ENCODE measurements at regions not wholly inside any gene's neighbourhood (a gene's known extent, or its start where the extent isn't known, plus 50 kb on each side); places are given as distances from the start of the nearest gene placed in this dataset.

DNA sequence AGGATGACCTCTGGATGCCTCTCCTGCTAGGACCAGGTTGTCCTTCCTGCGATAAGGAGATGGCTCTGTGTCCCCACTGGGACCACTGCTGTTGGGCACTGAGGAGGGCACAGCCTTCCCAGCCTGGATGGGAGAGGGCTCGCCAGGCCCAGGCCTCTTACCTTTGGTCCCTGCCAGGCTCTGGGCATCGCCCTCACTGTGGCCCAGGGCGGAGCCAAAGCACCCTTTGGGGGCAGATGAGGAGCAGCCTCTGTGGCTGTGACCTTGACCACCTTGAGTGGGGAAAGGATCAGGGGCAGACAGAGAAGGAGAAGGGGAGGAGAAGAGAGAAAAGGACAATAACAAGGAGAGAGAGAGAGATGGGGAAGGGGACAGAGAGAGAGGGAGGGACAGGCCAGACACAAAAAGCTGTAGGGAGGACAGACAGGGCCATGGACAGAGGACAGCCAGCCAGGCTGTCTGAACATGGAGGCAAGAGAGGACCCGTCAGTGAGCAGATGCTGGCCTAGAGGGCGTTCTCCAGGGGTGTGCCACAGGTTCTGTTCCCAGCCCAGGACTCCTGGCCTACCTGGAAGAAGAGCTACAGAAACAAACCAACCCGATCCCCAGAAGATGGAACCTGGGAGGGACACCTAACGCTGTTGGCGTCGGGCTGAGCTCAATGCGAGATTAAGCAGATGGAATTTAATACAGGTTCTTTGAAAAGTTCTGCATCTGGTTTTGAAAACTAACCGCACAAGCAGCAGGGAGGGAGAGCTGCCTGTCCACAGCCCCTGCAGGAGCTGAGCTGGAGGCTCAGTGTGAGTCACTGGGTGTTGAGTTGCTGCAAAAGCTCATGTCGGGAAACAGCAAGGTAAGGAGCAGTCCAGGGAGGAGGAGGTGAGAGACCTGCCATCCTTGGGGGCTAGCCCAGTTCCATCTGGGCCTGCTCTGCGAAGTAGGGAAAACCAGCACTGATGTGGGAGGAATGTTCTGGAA lies 262.1 kb downstream of the PTPRU start:
- DNase-seq (ENCODE audit: low read depth in 2 of 2) = no peak

DNA sequence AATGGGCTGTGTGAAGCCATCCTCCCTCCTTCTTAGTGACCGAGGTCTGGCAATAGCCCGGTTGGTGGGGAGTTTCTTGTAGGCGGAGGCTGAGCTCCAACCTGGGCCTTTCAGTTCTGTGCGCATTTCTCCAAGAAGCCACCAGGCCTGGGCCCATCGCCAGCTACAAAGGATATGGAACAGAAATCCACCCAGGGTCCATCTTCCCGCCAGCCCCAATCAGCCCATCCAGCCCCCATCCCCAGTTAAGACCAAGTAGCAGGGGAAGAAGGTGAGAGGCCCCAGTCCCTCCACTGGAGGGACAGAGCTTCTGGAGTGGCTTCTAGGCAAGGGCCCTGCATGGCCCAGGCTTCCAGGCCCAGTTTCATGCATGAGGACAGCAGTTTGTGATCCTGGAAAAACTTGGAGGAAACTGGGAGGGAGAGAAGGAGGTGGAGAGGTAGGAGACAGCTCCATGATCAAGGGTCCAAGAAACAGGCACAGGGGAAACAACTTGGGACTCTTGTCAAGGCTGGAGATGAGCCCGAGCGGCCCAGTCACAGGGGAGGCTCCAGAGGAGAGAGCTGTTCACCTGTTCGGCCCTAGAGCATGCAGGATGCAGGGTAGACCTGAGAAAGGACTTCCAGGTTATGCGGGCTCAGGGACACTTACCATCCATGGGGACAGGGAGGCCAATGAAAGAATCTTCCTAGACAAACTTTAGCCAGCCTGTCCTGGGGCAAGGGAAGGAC lies 261.2 kb downstream of the PTPRU start:
- DNase-seq (ENCODE audit: low read depth in 2 of 2) = no peak

DNA sequence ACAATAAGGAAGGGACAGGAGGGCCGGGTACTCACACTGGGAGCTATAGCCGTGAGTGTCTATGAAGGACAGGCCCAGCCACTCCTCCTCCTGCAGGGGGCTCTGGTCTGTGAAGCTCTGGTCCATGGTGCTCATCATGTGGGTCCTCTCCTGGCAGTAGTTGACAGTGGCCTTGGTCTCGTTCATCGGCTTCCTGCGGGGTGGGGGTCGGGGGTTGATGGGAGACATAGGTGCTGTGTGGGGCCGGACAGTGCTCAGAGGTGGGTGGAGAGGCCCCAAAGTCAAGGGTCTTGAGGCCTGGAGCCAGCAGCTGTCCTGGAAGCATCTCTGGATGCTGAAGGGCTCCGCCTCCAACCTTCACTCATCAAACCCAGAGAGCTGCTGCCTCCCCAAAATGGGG lies 260.4 kb downstream of the PTPRU start:
- DNase-seq (ENCODE audit: low read depth in 2 of 2) = no peak

DNA sequence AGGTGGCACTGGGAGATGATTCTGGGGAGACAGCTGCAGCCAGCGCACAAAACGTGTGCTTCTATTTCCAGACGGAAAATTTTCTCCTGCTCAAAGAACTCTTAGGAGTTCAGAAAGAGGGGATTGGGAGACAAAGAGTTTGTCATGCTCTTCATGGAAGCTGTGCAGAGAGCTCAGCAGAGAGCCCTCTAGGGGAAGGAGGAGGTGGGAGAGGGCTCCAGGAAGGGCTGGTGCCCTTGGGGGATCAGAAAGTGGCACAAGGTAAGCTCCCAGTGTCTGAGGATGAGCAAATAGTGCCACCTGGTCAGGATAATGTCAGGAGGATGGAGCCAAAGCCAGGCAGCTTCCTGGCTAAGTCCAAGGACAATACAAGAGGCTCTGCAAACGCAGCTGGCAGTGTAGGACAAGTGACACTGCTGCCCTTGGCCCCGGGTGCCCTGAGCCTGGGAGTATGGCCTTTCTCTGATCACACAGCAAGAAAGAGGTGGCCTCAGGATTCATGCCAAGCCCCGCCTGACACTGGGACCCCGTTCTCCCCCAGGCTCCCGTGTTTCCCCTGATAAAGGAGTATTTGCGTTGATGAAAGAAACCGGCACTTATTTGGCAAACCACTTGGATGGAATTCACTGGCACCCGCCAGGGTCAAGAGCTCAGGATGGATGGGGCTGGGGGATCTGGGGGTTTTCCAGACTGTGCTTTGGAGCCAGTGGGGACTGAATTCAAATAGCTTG lies 254.0 kb downstream of the PTPRU start:
- DNase-seq (ENCODE audit: low read depth in 2 of 2) = no peak

DNA sequence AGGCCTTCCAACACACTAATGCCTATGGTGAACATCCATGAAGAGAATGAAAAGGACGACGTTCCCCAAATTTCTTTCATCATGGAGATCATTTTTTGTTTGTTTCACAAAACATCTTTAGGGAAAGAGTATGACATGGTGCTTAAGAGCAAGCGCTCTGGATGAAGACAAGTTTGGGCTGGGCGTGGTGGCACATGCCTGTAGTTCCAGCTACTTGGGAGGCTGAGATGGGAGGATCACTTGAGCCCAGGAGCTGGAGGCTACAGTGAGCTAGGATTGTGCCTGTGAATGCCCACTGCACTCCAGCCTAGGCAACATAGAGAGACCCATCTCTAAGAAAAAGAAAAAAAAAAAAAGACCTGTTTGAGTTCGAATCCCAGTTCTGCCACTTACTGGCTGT lies 253.1 kb downstream of the PTPRU start:
- no peak for DNase-seq (ENCODE audit: low read depth in 2 of 2)

DNA sequence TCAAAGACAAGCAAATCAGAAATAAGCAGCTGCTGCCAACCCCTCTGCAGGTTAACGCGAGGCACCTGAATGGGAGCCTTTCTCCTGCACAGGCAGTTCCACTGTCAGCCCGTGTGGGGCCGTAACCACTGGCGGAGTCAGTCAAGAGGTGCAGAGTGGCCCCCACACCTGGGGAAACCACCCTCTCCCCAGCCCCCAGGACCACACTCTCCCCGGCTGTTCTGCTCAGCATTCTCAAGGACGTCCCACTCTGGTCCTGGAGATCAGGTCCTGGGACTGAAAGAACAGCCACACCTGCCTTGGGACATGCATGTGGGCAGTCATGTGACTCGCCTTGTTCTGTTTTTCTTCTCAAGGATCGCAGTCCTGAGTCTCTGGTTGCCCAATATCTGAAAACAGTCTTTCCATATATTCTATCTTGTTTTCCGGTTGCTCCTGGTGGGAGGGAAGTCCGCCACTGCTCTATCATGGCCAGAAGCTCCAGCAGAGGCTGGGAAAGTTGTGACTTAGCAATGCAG lies 252.5 kb downstream of the PTPRU start:
- DNase-seq (ENCODE audit: low read depth in 2 of 2) = no peak

DNA sequence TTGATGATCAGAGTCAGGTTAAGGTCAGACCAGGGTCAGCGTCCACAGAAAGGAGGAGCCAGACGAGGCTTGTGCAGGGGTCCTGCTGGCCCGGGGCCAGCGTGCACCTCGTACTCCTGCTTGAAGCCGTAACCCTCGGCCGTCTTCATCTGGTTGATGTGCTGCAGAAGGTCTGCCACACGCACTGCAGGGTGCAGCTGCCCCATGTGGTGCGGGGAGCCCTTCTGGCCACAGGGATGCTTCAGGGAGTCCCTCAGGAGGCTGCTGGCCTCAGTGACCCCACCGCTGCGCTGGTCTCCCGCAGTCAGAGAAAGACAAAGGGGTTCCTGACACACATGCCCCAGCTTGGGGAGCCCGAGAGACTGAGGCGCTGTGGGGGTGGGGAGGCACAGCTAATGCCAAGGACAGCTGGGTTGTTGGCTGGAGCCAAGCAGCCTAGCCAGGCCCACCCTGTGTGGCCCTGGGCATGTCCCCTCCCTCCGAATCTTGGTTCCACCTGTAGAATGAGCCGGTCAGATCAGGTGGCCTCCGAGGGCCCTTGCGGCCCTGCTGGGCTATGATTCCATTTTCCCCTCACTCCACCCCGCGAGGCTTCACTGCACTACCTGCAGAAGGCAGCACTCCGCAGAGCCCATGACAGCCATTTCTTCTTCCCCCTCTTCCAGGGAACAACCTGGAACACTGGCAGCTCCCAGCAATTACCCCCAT lies 251.9 kb downstream of the PTPRU start:
- no peak for DNase-seq (ENCODE audit: low read depth in 2 of 2)

DNA sequence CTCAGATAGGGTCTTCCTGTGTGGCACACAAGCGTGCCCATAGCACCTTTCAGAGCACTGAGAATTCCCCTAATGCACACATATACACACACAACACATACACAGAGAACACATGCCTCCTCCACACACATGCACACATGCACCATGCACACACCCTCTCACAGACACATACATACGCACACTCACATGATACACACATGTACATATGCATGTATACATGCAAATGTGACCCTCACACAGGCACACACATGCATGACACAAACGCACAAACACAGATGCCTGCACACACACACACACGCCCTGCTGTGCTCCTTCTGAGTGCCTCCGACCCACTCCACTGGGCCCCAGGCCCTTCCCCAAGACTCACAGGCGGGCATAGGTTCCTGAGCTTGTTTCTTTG lies 251.0 kb downstream of the PTPRU start:
- DNase-seq (ENCODE audit: low read depth in 2 of 2) = no peak

DNA sequence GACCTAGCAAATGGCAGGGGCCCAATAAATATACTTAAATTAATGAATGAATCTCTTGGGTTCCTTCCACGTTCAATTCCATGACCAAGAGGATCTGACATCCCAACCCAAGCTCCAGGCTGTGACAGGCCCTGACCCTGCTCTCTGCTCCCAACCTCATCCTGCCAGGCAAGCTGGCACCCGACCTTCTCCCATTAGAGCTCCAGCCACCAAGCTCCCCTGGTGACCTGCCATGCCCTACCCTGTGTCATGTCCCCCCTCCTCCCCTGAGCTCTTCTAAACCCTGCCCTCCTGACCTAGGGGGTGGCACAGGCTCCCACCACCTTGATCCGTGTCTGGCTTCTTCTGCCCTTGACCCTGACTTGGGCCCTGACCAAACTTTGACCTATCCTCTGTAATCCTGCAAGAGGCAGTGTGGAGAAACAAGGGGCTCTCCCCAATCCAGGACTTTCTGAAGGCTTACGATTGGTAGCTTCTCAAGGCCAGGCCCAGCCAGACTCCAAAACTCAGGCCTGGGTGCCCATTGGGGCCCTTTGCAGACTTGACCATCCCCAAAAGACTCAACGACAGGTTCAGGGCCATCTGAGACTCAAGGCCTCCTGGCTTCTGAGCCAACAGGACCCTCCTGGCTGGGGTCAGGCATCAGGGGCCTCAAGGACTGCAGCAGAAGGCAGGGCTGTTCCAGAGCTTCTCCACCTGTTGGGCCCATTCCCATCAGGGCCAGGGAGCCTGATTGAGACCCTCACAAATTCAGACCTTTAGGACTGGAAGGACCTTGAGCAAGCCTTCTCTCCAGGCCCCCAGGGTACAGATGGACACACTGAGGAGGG lies 249.0 kb downstream of the PTPRU start:
- DNase-seq (ENCODE audit: low read depth in 2 of 2) = no peak

DNA sequence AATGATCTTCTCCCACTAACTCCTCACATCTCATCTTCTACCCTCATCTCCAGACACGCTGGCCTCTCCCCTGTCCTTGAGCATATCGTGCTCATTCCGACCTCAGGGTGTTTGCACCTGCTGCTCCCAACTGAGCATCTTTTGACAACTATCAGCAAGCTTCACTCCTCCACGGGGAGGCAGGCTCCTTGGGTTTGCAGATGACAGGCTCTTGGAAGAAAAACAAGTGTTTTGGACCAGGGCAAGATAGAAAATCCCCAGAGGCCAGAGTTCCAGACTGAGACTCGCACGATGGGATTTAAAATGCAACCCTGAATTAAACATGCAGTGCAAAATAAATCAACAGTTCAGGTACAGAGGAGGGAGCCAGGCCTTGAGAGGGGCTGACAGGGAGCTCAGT lies 246.7 kb downstream of the PTPRU start:
- DNase-seq (ENCODE audit: low read depth in 2 of 2) = no peak

DNA sequence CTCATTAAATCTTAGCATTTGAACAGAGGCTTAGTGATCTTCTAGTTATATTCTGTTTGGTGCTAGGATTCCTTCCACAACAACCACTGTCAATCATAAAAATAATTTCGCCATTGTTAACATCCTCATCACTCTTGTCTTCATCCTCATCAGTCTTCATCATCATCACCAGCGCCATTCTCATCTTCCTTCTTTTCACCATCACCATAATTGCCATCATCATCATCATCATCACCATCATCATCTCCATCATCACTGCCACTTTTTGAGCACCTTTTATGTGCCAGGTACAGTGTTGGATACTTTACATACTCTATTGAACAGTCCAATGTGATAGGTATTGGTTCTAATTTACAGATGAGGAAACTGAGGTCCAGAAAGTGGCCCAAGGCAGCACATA lies 245.7 kb downstream of the PTPRU start:
- no peak for DNase-seq (ENCODE audit: low read depth in 2 of 2)

DNA sequence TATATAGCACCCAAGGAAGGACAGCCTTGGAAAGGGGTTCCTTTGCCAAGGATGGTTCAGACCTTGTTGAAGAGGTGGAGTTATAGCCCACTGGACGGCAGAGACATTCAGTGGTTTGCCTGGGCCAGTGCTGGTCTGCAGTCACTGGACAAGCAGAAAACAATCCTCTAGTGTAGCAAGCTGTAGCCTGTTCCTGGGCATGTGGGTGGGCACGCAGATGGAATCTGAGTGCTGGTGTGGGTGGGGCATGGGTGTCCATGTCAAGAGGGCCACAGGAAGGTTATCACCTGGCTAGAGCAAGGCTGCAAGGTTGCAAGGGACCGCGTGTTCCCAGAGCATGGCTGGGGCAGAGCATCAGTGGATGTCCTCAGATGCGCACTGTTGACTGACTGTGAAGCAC lies 244.7 kb downstream of the PTPRU start:
- DNase-seq (ENCODE audit: low read depth in 2 of 2) = no peak

DNA sequence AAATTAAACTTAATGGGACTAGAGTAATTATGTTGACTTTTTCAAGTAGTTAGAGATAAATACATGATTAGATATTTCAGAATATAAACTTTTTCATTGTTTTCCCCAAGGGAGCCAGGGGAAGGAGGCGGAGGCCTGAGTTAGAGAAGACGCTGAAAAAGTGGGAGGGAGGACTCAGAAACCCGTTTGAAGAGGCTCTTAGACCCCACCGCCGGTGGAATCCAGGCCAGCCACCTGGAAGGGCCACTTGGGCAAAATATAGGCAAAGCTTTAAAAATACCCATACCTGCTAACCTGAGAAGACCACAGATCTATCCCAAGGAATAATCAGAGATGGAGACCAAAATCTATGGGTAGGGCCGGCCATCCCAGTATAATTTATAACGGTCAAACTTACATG lies 242.6 kb downstream of the PTPRU start:
- DNase-seq (ENCODE audit: low read depth in 2 of 2) = no peak

DNA sequence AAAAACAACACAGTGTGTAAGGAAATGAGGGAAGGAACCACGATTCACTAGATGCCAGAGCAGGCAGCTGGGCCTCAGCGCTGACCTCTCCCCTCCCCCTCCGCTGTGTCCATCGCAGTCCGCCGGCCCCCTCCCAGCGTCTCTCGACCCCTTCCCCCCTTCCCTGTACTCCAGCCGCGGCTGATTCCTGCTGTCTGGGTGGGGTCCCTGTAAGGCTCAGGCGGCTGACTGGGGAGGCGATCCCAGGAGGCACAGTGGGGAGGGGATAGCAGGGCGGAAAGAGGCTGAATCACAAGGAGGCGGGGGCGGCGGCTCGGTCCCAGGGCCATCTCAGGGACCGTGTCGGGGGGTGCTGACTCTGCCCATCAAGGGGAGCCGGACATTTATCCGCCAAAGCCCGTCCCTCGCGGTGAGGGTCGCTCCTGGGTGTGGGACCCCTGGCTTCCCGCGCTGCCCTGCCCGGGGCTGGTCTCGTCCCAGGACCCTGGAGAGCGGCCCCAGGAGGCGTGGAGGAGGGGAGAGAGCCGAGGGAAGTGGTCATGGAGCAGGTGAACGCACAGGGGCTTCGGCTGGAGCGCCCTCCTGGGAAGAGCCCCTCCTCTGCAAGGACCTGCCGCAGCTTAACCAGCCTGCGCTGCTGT lies 241.9 kb downstream of the PTPRU start:
- DNase-seq (ENCODE audit: low read depth in 2 of 2) = no peak

DNA sequence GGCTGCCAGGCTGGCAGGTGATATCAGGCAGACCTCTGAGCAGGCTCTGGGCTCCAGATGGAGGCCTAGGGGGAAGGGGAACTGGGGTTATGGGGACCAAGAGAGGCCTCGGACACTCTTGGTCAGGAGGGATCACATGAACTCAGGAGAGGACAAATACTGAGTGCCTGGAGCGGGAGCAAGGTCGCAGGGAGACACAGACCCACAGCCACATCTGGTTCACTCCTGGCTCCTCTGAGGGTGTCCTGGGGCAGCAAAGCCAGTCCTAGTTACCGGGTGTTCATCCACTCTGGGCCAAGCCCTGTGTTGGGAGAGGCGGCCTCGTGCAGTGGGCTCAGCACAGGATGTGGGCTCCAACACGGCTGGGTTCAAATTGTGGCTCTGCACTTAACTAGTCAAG lies 239.0 kb downstream of the PTPRU start:
- DNase-seq (ENCODE audit: low read depth in 2 of 2) = no peak

DNA sequence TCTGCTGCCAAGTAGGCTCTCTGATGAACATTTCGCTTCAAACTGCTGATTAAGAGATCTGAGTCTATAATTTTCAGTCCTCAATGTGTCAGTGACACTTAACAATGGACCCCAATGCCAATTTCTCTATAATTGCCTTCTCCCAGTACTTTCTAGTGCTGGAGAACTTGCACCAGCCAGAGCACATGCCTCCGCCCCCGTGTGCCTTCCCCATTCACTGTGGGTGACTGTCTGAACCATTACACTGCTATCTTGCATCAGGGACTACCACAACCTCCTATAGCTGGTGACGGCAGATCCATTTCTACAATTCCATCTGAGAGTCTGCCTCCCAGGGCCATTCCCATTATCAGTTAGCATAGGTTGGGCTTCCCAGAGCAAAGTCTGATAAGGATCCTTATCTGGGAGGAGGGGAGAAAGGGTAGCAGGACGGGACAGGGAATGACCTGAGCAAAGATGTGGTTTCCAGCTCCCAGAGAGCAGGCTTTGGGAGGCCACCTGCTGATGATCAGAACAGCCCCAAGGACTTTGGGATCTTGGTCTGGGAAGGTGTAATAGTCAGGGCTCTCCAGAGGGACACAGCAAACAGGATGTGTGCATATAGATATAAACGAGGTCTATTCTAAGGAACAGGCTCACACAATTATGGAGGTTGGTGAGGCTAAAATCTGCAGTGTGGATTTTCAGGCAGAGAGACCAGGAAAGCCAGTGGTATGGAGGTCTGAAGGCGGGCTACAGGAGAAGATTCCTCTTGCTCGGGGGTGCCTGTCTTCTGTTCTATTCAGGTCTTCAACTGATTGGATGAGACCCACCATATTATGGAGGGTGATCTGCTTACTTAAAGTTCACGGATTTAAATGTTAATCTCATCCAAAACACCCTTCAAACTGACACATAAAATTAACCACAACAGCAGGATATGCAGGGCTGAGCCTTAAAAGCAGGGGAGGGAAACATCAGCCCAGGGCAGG lies 238.2 kb downstream of the PTPRU start:
- DNase-seq (ENCODE audit: low read depth in 2 of 2) = no peak

DNA sequence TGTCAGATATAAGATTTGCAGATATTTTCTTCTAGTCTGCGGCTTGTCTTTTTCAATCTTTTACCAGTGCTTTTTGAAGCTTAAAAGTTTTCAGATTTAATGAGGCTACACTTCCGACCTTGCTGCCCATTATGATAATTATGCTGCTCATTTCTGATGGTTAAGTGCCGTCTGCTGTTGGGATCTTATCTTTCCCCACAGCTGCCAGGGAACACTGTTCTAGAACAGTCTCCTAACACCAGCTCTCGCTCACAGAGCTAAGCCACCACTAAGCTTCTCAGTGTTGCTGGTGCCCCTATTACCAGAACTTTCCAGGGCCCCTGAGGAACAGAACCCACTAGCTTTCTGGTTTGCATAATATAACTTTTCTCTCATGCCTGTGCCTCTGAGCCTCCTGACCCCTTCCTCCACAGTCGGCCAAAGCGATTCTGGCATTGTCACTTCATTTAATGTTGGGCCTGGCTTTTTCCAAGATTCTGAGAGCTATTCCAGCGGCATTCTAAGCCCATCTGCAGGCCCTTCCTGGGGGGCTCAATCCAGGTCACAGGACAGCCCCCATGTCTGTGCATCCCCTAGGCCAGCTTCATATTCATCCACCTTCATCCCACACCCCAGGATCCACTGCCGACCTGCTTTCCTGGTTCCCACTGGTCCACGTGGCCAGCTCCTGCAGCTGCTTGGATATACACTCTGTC lies 237.0 kb downstream of the PTPRU start:
- DNase-seq (ENCODE audit: low read depth in 2 of 2) = no peak

Data from stimulated activated CD4-positive, alpha-beta T cell treated with anti-CD3 and anti-CD28 coated beads, Interleukin-15, amount 100 ng/mL, for 48 hours (primary cell).